Panc1 (cell line): ENCODE measurements at regions not wholly inside any gene's neighbourhood (a gene's known extent, or its start where the extent isn't known, plus 50 kb on each side); places are given as distances from the start of the nearest gene placed in this dataset.

Experiments
- ATAC-seq: fragments of 200-7000 bp; cut with Tn5 transposase; 2 replicates; pipeline ENCODE4 v1.9.1; 2020; ENCODE audit warnings: mild to moderate bottlenecking, moderate library complexity
- BruUV-seq: library from RNA; stranded (reverse); fragments of 400-500 nt; replicated peaks from 2 replicates; lab custom pipeline; 2021; lab: Mats Ljungman, UMichigan
- CTCF ChIA-PET: fragments of 300-600 bp; sonication (Branson Sonifier 250); formaldehyde crosslinking; loops from one replicate; lab custom pipeline; 2022; ENCODE audit warnings: antibody characterized with exemption; lab: Charles Lee
- POLR2A ChIA-PET: fragments of 300-600 bp; sonication (Branson Sonifier 250); formaldehyde crosslinking; loops from one replicate; lab custom pipeline; 2022; ENCODE audit warnings: antibody characterized with exemption; lab: Charles Lee
- DNase-seq: peaks from one replicate; pipeline ENCODE4 v3.0.0-alpha.2; 2010; ENCODE audit warnings: low read depth, low spot score
- H3K27ac ChIP-seq: 2 replicates; pipeline ENCODE4 v1.5.1; 2011; ENCODE audit warnings: mild to moderate bottlenecking, low read length, inconsistent platforms
- H3K27me3 ChIP-seq: fragments of 200-500 bp; sonication (Bioruptor generic); 2 replicates; pipeline ENCODE4 v1.6.0; 2014; ENCODE audit warnings: low read length, inconsistent platforms; ENCODE audit not compliant: control insufficient read depth, insufficient read depth
- H3K36me3 ChIP-seq: fragments of 200-500 bp; sonication (Bioruptor generic); 2 replicates; pipeline ENCODE4 v1.5.1; 2014; ENCODE audit warnings: inconsistent platforms, mild to moderate bottlenecking, low read length, moderate library complexity; ENCODE audit not compliant: control insufficient read depth, insufficient read depth
- H3K4me1 ChIP-seq: 2 replicates; pipeline ENCODE4 v1.5.1; 2011; ENCODE audit warnings: inconsistent platforms, mild to moderate bottlenecking, low read length, moderate library complexity; ENCODE audit not compliant: control insufficient read depth, insufficient read depth
- H3K4me3 ChIP-seq, 2 experiments: 2 replicates each; pipeline ENCODE4 v1.5.1; 2011 to 2012; ENCODE audit warnings: low read depth in 2 of 2, low read length in 2 of 2, mild to moderate bottlenecking in 2 of 2, inconsistent platforms in 1 of 2, moderate library complexity in 1 of 2
- H3K9me3 ChIP-seq: fragments of 200-500 bp; sonication (Bioruptor generic); 2 replicates; pipeline ENCODE4 v1.5.1; 2014; ENCODE audit warnings: low read depth, mild to moderate bottlenecking, inconsistent platforms, low read length, moderate library complexity; ENCODE audit not compliant: control insufficient read depth, insufficient read depth
- CTCF ChIP-seq: fragments of 450-650 bp; IDR thresholded peaks from 2 replicates; pipeline ENCODE4 v1.5.1; 2017; ENCODE audit warnings: mild to moderate bottlenecking
- POLR2AphosphoS5 ChIP-seq: IDR thresholded peaks from 2 replicates; pipeline ENCODE4 v1.6.1; 2012; ENCODE audit warnings: mild to moderate bottlenecking, low read depth, low read length, moderate library complexity
- REST ChIP-seq, 2 experiments: IDR thresholded peaks; 2 replicates each; pipeline ENCODE4 v1.6.1; 2011 to 2012; ENCODE audit warnings: low read depth in 2 of 2, control low read depth in 1 of 2, low read length in 1 of 2, mild to moderate bottlenecking in 1 of 2, moderate library complexity in 1 of 2; ENCODE audit not compliant: insufficient read depth in 1 of 2
- SIN3A ChIP-seq: IDR thresholded peaks from 2 replicates; pipeline ENCODE4 v1.6.1; 2012; ENCODE audit warnings: low read depth, mild to moderate bottlenecking, low read length, moderate library complexity, borderline replicate concordance; ENCODE audit not compliant: insufficient read depth
- TCF7L2 ChIP-seq: IDR thresholded peaks from 2 replicates; pipeline ENCODE4 v1.6.1; 2011; ENCODE audit warnings: mild to moderate bottlenecking, low read depth, low read length, inconsistent platforms
- in situ Hi-C: cut with HindIII; loops from 2 replicates; pipeline ENCODE4 v1.10.0; 2016; ENCODE audit warnings: low sequenced_read_pairs, low pct_unique_long_range_greater_than_20kb
- intact Hi-C: fragments of 100-400 bp; cut with micrococcal nuclease; formaldehyde crosslinking; loops from one replicate; pipeline ENCODE4 v1.10.0; 2022; ENCODE audit not compliant: unreplicated experiment

- no peak overlapping the region for H3K4me3 ChIP-seq
- no peak overlapping the region for H3K27ac ChIP-seq
- ChIA-PET POLR2A (no interaction called here), CTCF (no interaction called here)
- H3K36me3 ChIP-seq, result no peaks in the 10 kb centered on the region
- no peak for ATAC-seq
- no TSS peak for BruUV-seq
- H3K9me3 ChIP-seq, result no peaks in the 10 kb centered on the region
- H3K27me3 ChIP-seq, result no peaks in the 10 kb centered on the region
- no peak for DNase-seq
- intact Hi-C loops (no loop called here), in situ Hi-C loops (no loop called here)
- no peak for TF ChIP-seq TCF7L2
- no peaks in the 10 kb centered on the region for H3K4me1 ChIP-seq
Measured at GRCh38 chr6:19312241-19312978, 524.8 kb upstream of the ID4 start.

- DNase-seq (no peak), ATAC-seq (no peak)
- H3K9me3 ChIP-seq, result no peaks in the 10 kb centered on the region
- ChIA-PET CTCF (no interaction called here), POLR2A (no interaction called here)
- H3K36me3 ChIP-seq, result no peaks in the 10 kb centered on the region
- no peak overlapping the region for H3K4me3 ChIP-seq
- intact Hi-C loops, result no loop called here
- H3K27me3 ChIP-seq, result no peaks in the 10 kb centered on the region
- no TSS peak for BruUV-seq
- H3K4me1 ChIP-seq, result no peaks in the 10 kb centered on the region
- TF ChIP-seq REST (IDR thresholded peaks at IDR 0.05; ENCODE audit: insufficient read depth in 1 of 2, low read depth in 2 of 2, low read length in 1 of 2), result no peak
- H3K27ac ChIP-seq, result no peak overlapping the region; the same call in 1 of the 2 replicates
- in situ Hi-C loops, result no loop called here
Measured at GRCh38 chr6:19317431-19317986, 519.7 kb upstream of the ID4 start.

- no TSS peak for BruUV-seq
- intact Hi-C loops (no loop called here), in situ Hi-C loops (no loop called here)
- H3K4me3 ChIP-seq, result no peak overlapping the region
- no peaks in the 10 kb centered on the region for H3K36me3 ChIP-seq
- DNase-seq (no peak), ATAC-seq (no peak)
- ChIA-PET POLR2A (no interaction called here), CTCF (no interaction called here)
- H3K27me3 ChIP-seq, result no peaks in the 10 kb centered on the region
- no peak overlapping the region for H3K27ac ChIP-seq
- H3K9me3 ChIP-seq, result no peaks in the 10 kb centered on the region
- no peaks in the 10 kb centered on the region for H3K4me1 ChIP-seq
- no peak for TF ChIP-seq CTCF
- TF ChIP-seq REST (IDR thresholded peaks at IDR 0.05; ENCODE audit: insufficient read depth in 1 of 2, low read depth in 2 of 2, low read length in 1 of 2), result no peak
- TF ChIP-seq TCF7L2, result no peak
- TF ChIP-seq SIN3A, result no peak
- TF ChIP-seq POLR2AphosphoS5, result no peak
Measured at GRCh38 chr6:19319005-19319404, 518.2 kb upstream of the ID4 start.
